GM13976 (cell line): ENCODE measurements at regions not wholly inside any gene's neighbourhood (a gene's known extent, or its start where the extent isn't known, plus 50 kb on each side); places are given as distances from the start of the nearest gene placed in this dataset.

Experiments used
- DNase-seq: peaks from one replicate; pipeline ENCODE4 v3.0.0; 2012; ENCODE audit warnings: low spot score
- in situ Hi-C: fragments of 300-500 bp; cut with MboI; formaldehyde crosslinking; loops from one replicate; pipeline ENCODE4 v1.12.0; 2022; ENCODE audit warnings: low sequenced_read_pairs, mixed read lengths, inconsistent platforms; ENCODE audit not compliant: unreplicated experiment
- TF ChIP-seq, protein P1 (sequence below): IDR thresholded peaks from 2 replicates; pipeline ENCODE4 v1.5.1; 2012; ENCODE audit warnings: borderline replicate concordance, mild to moderate bottlenecking; ENCODE audit not compliant: insufficient read depth; ENCODE audit errors: extremely low read depth, missing control alignments, control extremely low read depth

DNA sequence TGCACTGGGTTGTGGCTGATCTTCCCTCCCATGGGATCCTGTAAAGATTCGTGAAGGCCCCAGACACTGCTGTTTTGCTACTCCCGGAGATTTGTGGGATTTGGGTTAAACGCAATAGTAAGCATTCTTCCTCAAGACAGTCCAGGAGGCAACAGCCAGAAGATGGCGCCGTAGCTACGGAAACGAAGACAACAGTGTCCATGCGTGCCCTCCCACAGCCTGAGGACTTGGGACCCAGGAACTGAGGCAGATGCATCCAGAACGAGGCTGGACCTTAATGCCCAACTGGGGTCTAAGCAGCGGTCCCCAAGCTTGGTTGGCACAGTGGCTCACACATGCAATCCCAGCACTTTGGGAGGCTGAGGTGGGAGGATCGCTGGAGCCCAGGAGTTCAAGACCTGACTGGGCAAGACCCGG lies 57.6 kb upstream of the ZNF507 start:
- TF ChIP-seq, protein P1, sequence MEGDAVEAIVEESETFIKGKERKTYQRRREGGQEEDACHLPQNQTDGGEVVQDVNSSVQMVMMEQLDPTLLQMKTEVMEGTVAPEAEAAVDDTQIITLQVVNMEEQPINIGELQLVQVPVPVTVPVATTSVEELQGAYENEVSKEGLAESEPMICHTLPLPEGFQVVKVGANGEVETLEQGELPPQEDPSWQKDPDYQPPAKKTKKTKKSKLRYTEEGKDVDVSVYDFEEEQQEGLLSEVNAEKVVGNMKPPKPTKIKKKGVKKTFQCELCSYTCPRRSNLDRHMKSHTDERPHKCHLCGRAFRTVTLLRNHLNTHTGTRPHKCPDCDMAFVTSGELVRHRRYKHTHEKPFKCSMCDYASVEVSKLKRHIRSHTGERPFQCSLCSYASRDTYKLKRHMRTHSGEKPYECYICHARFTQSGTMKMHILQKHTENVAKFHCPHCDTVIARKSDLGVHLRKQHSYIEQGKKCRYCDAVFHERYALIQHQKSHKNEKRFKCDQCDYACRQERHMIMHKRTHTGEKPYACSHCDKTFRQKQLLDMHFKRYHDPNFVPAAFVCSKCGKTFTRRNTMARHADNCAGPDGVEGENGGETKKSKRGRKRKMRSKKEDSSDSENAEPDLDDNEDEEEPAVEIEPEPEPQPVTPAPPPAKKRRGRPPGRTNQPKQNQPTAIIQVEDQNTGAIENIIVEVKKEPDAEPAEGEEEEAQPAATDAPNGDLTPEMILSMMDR: peak; percentile 27
- in situ Hi-C loops: no loop called here
- no peak for DNase-seq

GRCh38 chr19:32289566-32290210 lies 55.7 kb upstream of the ZNF507 start:
- TF ChIP-seq, protein P1: no peak
- no peak for DNase-seq
- in situ Hi-C loops: no loop called here

DNA sequence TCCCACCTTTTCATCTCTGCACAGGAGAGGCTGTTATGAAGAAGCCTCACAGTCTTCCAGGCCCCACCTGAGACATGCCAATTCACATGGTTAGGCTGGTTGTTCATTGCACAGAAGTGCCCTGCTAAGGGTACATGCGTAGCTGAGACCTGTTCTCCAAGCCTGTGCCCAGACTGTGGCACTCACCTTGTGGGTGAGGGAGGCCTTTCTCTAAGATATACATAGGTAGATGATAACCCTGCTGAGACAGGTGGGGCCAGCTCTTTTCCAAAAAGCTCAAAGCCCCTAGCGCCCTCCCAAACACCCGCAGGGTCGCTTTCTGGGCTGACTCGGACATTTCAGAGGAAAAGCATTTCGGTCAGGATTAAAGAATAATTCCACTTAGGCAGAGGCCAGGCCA lies 53.5 kb upstream of the ZNF507 start:
- TF ChIP-seq, protein P1: no peak
- no peak for DNase-seq
- in situ Hi-C loops: no loop called here

- DNase-seq: no peak
- TF ChIP-seq, protein P1: no peak
- in situ Hi-C loops: no loop called here
Observed at GRCh38 chr19:32294871-32295438, 50.5 kb upstream of the ZNF507 start.
